ENCODE measurements at regions not wholly inside any gene's neighbourhood (a gene's known extent, or its start where the extent isn't known, plus 50 kb on each side); places are given as distances from the start of the nearest gene placed in this dataset.

GRCh38 chr18:61157451-61157850 is 175.8 kb upstream of the CDH20 start:
- Histone ChIP-seq H3K4me3 (no peak overlapping the region), H3K4me1 (no peaks in the 10 kb centered on the region), H3K27me3 (no peaks in the 10 kb centered on the region), H3K27ac (no peak overlapping the region), H3K9me3 (no peaks in the 10 kb centered on the region), H3K36me3 (no peaks in the 10 kb centered on the region)
- intact Hi-C loops (cut with DNase I) = no loop called here
- ATAC-seq = no peak
- no peak for TF ChIP-seq POLR2A (IDR thresholded peaks at IDR 0.05)
- TF ChIP-seq, protein P1, sequence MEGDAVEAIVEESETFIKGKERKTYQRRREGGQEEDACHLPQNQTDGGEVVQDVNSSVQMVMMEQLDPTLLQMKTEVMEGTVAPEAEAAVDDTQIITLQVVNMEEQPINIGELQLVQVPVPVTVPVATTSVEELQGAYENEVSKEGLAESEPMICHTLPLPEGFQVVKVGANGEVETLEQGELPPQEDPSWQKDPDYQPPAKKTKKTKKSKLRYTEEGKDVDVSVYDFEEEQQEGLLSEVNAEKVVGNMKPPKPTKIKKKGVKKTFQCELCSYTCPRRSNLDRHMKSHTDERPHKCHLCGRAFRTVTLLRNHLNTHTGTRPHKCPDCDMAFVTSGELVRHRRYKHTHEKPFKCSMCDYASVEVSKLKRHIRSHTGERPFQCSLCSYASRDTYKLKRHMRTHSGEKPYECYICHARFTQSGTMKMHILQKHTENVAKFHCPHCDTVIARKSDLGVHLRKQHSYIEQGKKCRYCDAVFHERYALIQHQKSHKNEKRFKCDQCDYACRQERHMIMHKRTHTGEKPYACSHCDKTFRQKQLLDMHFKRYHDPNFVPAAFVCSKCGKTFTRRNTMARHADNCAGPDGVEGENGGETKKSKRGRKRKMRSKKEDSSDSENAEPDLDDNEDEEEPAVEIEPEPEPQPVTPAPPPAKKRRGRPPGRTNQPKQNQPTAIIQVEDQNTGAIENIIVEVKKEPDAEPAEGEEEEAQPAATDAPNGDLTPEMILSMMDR (IDR thresholded peaks at IDR 0.05) = no peak
- no peak for DNase-seq
- WGBS (ENCODE audit: insufficient coverage, low coverage, low lambda C conversion rate, missing lambda C conversion rate) = 37% methylated on average over 3 of the region's 6 CpGs

GRCh38 chr18:61159246-61159645 is 174.0 kb upstream of the CDH20 start:
- Histone ChIP-seq H3K36me3 (no peaks in the 10 kb centered on the region), H3K4me1 (no peaks in the 10 kb centered on the region), H3K27me3 (no peaks in the 10 kb centered on the region), H3K4me3 (no peak overlapping the region), H3K9me3 (no peaks in the 10 kb centered on the region), H3K27ac (no peak overlapping the region)
- ATAC-seq = no peak
- intact Hi-C loops (cut with DNase I) = no loop called here
- TF ChIP-seq, protein P1 (IDR thresholded peaks at IDR 0.05) = no peak
- TF ChIP-seq POLR2A (IDR thresholded peaks at IDR 0.05) = no peak
- no peak for DNase-seq
- WGBS (ENCODE audit: insufficient coverage, low coverage, low lambda C conversion rate, missing lambda C conversion rate) = 47% methylated on average over 4 of the region's 4 CpGs

GRCh38 chr18:61164321-61164720 is 168.9 kb upstream of the CDH20 start:
- no peak for TF ChIP-seq POLR2A (IDR thresholded peaks at IDR 0.05)
- TF ChIP-seq, protein P1 (IDR thresholded peaks at IDR 0.05) = no peak
- intact Hi-C loops (cut with DNase I) = no loop called here
- DNase-seq (no peak), ATAC-seq (no peak)
- Histone ChIP-seq H3K4me1 (no peaks in the 10 kb centered on the region), H3K9me3 (no peaks in the 10 kb centered on the region), H3K36me3 (no peaks in the 10 kb centered on the region), H3K4me3 (no peak overlapping the region), H3K27ac (no peak overlapping the region), H3K27me3 (no peaks in the 10 kb centered on the region)
- 75% methylated on average over 1 of the region's 1 CpG for WGBS (ENCODE audit: insufficient coverage, low coverage, low lambda C conversion rate, missing lambda C conversion rate)

DNA sequence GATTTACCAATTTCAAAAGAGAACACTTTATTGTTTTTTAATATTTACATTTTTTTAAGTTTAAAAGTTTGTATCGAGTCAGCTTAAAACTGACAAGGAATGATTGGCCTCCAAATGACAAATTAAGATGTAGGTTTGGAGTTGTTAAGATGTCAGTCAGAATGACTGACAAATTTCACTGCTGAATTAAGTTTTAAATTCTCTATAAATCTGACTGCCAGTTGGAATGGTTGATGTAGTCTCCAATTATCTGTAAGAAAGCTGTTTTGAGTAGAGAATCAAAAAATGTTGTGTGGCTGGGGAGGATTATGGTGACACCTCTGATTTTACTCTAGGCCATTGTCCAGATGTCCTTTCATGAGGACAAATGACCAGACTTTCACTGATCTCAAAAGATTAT is 165.3 kb upstream of the CDH20 start:
- H3K36me3 ChIP-seq = no peaks in the 10 kb centered on the region
- H3K27ac ChIP-seq = no peak overlapping the region
- intact Hi-C loops (cut with DNase I) = no loop called here
- TF ChIP-seq POLR2A (IDR thresholded peaks at IDR 0.05) = no peak
- TF ChIP-seq, protein P1 (IDR thresholded peaks at IDR 0.05) = no peak
- H3K4me3 ChIP-seq = no peak overlapping the region
- H3K9me3 ChIP-seq = no peaks in the 10 kb centered on the region
- WGBS (ENCODE audit: insufficient coverage, low coverage, low lambda C conversion rate, missing lambda C conversion rate) = 43% methylated on average over 1 of the region's 1 CpG
- no peaks in the 10 kb centered on the region for H3K4me1 ChIP-seq
- no peaks in the 10 kb centered on the region for H3K27me3 ChIP-seq
- DNase-seq (no peak), ATAC-seq (no peak)

- 62% methylated on average over 4 of the region's 4 CpGs for WGBS (ENCODE audit: insufficient coverage, low coverage, low lambda C conversion rate, missing lambda C conversion rate)
- H3K36me3 ChIP-seq = no peaks in the 10 kb centered on the region
- intact Hi-C loops (cut with DNase I) = no loop called here
Observed at GRCh38 chr18:61169386-61169785, 163.8 kb upstream of the CDH20 start.

More at GRCh38 chr18:61169386-61169785, 163.8 kb upstream of the CDH20 start:
- no peaks in the 10 kb centered on the region for H3K4me1 ChIP-seq
- no peaks in the 10 kb centered on the region for H3K9me3 ChIP-seq
- H3K27ac ChIP-seq = no peak overlapping the region
- no peaks in the 10 kb centered on the region for H3K27me3 ChIP-seq
- ATAC-seq (no peak), DNase-seq (no peak)
- H3K4me3 ChIP-seq = no peak overlapping the region
- TF ChIP-seq, protein P1 (IDR thresholded peaks at IDR 0.05) = no peak
- no peak for TF ChIP-seq POLR2A (IDR thresholded peaks at IDR 0.05)
